Osteoblast (primary cell): ENCODE measurements at regions not wholly inside any gene's neighbourhood (a gene's known extent, or its start where the extent isn't known, plus 50 kb on each side); places are given as distances from the start of the nearest gene placed in this dataset.

Source experiments
- DNase-seq: peaks from one replicate; pipeline ENCODE4 v3.0.0; 2011; ENCODE audit warnings: low spot score, mixed read lengths; ENCODE audit not compliant: insufficient read length; ENCODE audit errors: missing footprints
- H2AFZ ChIP-seq: 2 replicates; pipeline ENCODE4 v1.6.0; 2011; ENCODE audit warnings: mild to moderate bottlenecking, low read length
- H3K27ac ChIP-seq: 2 replicates; pipeline ENCODE4 v1.5.1; 2011; ENCODE audit warnings: mild to moderate bottlenecking, low read depth, low read length, moderate library complexity
- H3K27me3 ChIP-seq: 2 replicates; pipeline ENCODE4 v1.6.0; 2012; ENCODE audit warnings: mild to moderate bottlenecking, control low read depth, inconsistent platforms, low read length, moderate library complexity; ENCODE audit not compliant: insufficient read depth
- H3K36me3 ChIP-seq: 2 replicates; pipeline ENCODE4 v1.5.1; 2011; ENCODE audit warnings: mild to moderate bottlenecking, low read length, control low read depth, moderate library complexity; ENCODE audit not compliant: insufficient read depth
- H3K4me1 ChIP-seq: 2 replicates; pipeline ENCODE4 v1.5.1; 2011; ENCODE audit warnings: mild to moderate bottlenecking, low read length, control low read depth, moderate library complexity; ENCODE audit not compliant: insufficient read depth
- H3K4me2 ChIP-seq: 2 replicates; pipeline ENCODE4 v1.6.0; 2011; ENCODE audit warnings: mild to moderate bottlenecking, low read length; ENCODE audit not compliant: insufficient read depth
- H3K4me3 ChIP-seq: fragments of 200-600 bp; sonication (generic); 3 replicates; pipeline ENCODE4 v1.5.1; 2012; ENCODE audit warnings: mild to moderate bottlenecking, low read length, inconsistent platforms; ENCODE audit not compliant: insufficient read depth
- H3K79me2 ChIP-seq: 2 replicates; pipeline ENCODE4 v1.6.0; 2012; ENCODE audit warnings: mild to moderate bottlenecking, low read length, control low read depth, inconsistent platforms; ENCODE audit not compliant: insufficient read depth
- H3K9me3 ChIP-seq: 2 replicates; pipeline ENCODE4 v1.5.1; 2011; ENCODE audit warnings: low read depth, low read length, control low read depth
- H4K20me1 ChIP-seq: 2 replicates; pipeline ENCODE4 v1.6.0; 2012; ENCODE audit warnings: mild to moderate bottlenecking, low read length, control low read depth; ENCODE audit not compliant: insufficient read depth
- CTCF ChIP-seq: IDR thresholded peaks from 2 replicates; pipeline ENCODE4 v1.5.1; 2011; ENCODE audit warnings: mild to moderate bottlenecking, low read depth, low read length, moderate library complexity; ENCODE audit errors: extremely low read depth

DNA sequence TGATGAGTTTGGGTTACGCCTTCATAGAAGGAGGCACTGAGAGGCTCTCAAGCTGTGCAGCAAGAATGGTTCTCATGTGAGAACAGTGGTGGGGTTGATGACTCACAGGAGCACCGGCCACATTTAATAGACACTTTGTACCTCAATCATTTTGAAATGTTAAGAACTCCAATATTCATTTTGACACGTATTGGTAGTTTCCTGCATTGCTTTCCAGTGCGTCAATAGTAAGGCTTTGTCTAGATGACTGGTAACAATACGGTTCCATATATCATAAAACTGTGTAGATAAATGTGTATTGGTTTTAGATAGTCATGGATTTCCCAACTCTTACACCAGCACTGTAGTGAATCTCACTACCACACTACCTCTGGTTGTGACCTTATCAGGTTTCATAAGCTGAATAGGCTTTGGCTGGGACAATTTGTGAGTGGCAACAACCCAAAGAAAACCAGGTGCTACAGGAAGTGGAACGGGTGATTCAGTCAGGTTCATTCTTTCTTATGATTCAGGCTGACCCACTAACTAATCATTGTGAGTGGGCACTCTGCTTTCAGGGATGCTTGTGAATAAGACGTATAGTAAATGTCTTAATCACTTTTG is 362.6 kb downstream of the KLF5 start:
- H3K9me3 ChIP-seq = no peaks in the 10 kb centered on the region
- no peak overlapping the region for H3K27ac ChIP-seq
- H3K4me2 ChIP-seq = no peak overlapping the region
- no peak overlapping the region for H3K4me3 ChIP-seq
- H2AFZ ChIP-seq = no peak overlapping the region
- TF ChIP-seq CTCF = no peak
- no peaks in the 10 kb centered on the region for H3K79me2 ChIP-seq
- no peaks in the 10 kb centered on the region for H3K36me3 ChIP-seq
- peaks cover 4% of the 10 kb centered on the region for H3K4me1 ChIP-seq
- peak; percentile 46 for DNase-seq
- H4K20me1 ChIP-seq = no peaks in the 10 kb centered on the region
- H3K27me3 ChIP-seq = no peaks in the 10 kb centered on the region

- no peaks in the 10 kb centered on the region for H3K36me3 ChIP-seq
- no peak overlapping the region for H3K4me3 ChIP-seq
- H3K27me3 ChIP-seq = no peaks in the 10 kb centered on the region
- H3K27ac ChIP-seq = no peak overlapping the region
- no peaks in the 10 kb centered on the region for H3K79me2 ChIP-seq
- TF ChIP-seq CTCF = no peak
- no peaks in the 10 kb centered on the region for H4K20me1 ChIP-seq
- DNase-seq = peak; percentile 35
- no peaks in the 10 kb centered on the region for H3K9me3 ChIP-seq
- H3K4me2 ChIP-seq = no peak overlapping the region
- H3K4me1 ChIP-seq = peaks cover 4% of the 10 kb centered on the region
- no peak overlapping the region for H2AFZ ChIP-seq
Measured at GRCh38 chr13:73419186-73419585, 360.4 kb downstream of the KLF5 start.

DNA sequence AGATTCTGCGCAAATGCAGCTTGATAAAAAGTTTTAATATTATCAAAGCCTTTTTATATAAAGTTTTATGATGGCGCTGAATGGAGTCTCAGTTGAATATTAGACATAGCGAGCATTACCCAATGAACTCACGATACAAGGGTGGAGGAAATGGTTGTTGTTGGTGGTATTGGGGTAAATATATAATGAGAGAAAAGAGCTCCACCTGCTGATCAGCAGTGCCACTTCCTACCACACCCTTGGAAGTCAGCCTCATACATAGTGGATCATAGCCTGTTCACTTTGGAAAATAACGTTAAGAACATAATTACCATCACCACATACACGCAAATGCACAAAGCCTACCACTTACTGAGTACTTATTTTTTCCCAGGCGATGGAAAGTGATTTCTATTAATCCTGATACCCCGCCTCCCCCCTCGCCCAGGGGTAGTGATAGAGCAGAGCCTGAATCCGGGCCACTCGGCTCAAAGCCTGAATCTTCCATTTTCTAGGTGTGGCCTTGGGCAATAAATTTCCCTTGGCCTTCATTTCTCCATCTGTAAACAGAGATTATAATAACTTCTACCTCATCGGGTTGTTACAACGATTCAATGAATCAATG is 358.3 kb downstream of the KLF5 start:
- H3K79me2 ChIP-seq = no peaks in the 10 kb centered on the region
- H3K36me3 ChIP-seq = no peaks in the 10 kb centered on the region
- DNase-seq = peak; percentile 39
- peak; percentile 12 for TF ChIP-seq CTCF
- no peak overlapping the region for H3K4me3 ChIP-seq
- no peaks in the 10 kb centered on the region for H3K27me3 ChIP-seq
- no peaks in the 10 kb centered on the region for H3K9me3 ChIP-seq
- H4K20me1 ChIP-seq = no peaks in the 10 kb centered on the region
- no peak overlapping the region for H3K27ac ChIP-seq
- no peak overlapping the region for H3K4me2 ChIP-seq
- H2AFZ ChIP-seq = no peak overlapping the region
- H3K4me1 ChIP-seq = peaks cover 4% of the 10 kb centered on the region

DNA sequence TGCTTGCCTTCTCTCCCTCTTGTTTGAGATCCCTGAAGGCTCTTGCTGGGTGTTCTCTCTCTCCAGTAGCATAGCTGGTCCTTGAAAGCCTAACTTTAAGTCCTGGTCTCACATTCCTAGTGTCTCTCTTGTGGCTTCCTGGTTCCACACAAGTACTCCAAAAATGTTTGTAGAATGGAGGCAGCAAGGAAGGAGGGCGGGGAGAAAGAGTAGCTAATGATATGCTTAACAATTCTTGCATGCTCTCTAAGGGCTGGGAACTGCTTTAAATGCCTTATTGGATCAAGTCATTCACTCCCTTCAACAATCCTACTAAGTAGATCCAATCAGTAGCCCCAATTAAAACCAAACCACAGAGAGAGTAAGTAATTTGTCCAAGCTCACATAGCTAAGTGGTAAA is 357.3 kb downstream of the KLF5 start:
- Histone ChIP-seq H3K4me2 (no peak overlapping the region), H2AFZ (peak overlapping the region; percentile 23)
- peak; percentile 73 for DNase-seq

More for the DNA sequence above, 357.3 kb downstream of the KLF5 start:
- Histone ChIP-seq H3K27ac (no peak overlapping the region), H3K36me3 (no peaks in the 10 kb centered on the region), H4K20me1 (no peaks in the 10 kb centered on the region), H3K79me2 (no peaks in the 10 kb centered on the region), H3K27me3 (no peaks in the 10 kb centered on the region), H3K4me1 (peaks cover under 1% of the 10 kb centered on the region), H3K4me3 (no peak overlapping the region), H3K9me3 (no peaks in the 10 kb centered on the region)
- TF ChIP-seq CTCF = no peak
